NT2/D1 (cell line): ENCODE measurements at regions not wholly inside any gene's neighbourhood (a gene's known extent, or its start where the extent isn't known, plus 50 kb on each side); places are given as distances from the start of the nearest gene placed in this dataset.

Experiments
- DNase-seq: peaks from one replicate; pipeline ENCODE4 v3.0.0-alpha.2; 2011; ENCODE audit warnings: low read depth, low spot score
- H3K27me3 ChIP-seq: 2 replicates; pipeline ENCODE4 v1.6.0; 2011; ENCODE audit warnings: mild to moderate bottlenecking; ENCODE audit not compliant: insufficient read length, insufficient read depth
- H3K36me3 ChIP-seq: 2 replicates; pipeline ENCODE4 v1.6.1; 2011; ENCODE audit warnings: mild to moderate bottlenecking, low read length, mixed read lengths; ENCODE audit not compliant: insufficient read depth, insufficient read length
- H3K4me1 ChIP-seq: 2 replicates; pipeline ENCODE4 v1.5.1; 2011; ENCODE audit not compliant: insufficient read depth, insufficient read length
- H3K4me3 ChIP-seq: 2 replicates; pipeline ENCODE4 v1.5.1; 2011; ENCODE audit warnings: low read depth; ENCODE audit not compliant: insufficient read length
- H3K9ac ChIP-seq: 2 replicates; pipeline ENCODE4 v1.6.0; 2011; ENCODE audit warnings: low read depth; ENCODE audit not compliant: insufficient read length
- H3K9me3 ChIP-seq: 2 replicates; pipeline ENCODE4 v1.5.1; 2011; ENCODE audit warnings: mild to moderate bottlenecking, low read length; ENCODE audit not compliant: insufficient read depth
- SUZ12 ChIP-seq: IDR thresholded peaks from 2 replicates; pipeline ENCODE4 v1.6.1; 2011; ENCODE audit not compliant: insufficient read length, insufficient read depth; ENCODE audit errors: extremely low read depth
- YY1 ChIP-seq: IDR thresholded peaks from 2 replicates; pipeline ENCODE4 v1.6.1; 2011; ENCODE audit not compliant: insufficient read length, insufficient read depth
- ZNF274 ChIP-seq: IDR thresholded peaks from 2 replicates; pipeline ENCODE4 v1.6.1; 2011; ENCODE audit warnings: mild to moderate bottlenecking, low read depth, low read length

DNA sequence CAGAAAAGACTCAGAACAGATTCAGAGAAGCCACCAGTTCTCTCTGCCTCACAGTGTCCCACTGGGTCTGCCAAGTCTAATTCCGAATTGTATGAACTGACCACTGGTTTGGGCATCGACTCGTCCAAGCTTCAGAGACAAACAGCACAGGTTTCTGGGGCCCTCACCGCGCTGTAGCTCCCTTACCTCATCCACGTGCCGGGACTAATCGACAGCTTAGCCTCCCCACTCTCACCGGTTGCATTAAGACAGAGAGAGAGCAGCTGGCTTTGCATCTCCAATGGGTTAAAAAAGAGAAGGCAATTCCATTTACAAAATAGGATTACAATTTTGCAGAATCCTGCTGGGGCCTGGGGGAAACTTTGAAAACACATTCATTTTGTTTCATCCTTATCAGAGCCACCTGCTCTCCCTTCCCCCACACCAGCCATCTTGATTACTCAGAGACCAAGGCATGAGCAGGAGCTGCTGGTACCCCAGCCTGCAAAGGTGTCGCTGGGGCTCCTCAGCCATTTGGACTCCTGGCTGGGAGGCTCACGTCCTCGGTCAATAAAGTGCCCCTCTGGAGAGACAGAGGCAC lies 95.3 kb upstream of the RPL38 start:
- no peak overlapping the region for H3K4me3 ChIP-seq
- DNase-seq = no peak
- H3K27me3 ChIP-seq = peaks cover 10% of the 10 kb centered on the region
- H3K9me3 ChIP-seq = peaks cover 5% of the 10 kb centered on the region; the same call in 1 of the 2 replicates
- H3K4me1 ChIP-seq = no peaks in the 10 kb centered on the region
- H3K36me3 ChIP-seq = no peaks in the 10 kb centered on the region
- no peak overlapping the region for H3K9ac ChIP-seq
- TF ChIP-seq YY1 (no peak), ZNF274 (no peak), SUZ12 (no peak)

DNA sequence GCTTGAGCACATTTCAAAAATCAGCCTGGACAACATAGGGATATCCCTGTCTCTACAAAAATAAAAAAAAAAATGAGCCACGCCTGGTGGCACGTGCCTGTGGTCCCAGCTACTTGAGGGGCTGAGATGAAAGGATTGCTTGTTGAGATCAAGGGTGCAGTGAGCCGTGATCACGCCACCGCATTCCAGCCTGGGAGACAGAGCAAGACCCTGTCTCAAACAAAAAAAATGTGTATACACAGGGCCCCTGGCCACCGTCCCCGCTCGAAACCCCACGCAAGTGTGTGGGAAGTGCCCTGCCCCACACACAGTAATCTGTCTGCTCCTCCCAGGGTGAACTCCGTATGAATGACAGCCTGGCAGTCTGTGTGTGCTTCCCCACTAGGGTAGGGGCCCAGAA lies 93.0 kb upstream of the RPL38 start:
- H3K36me3 ChIP-seq = no peaks in the 10 kb centered on the region

DNA sequence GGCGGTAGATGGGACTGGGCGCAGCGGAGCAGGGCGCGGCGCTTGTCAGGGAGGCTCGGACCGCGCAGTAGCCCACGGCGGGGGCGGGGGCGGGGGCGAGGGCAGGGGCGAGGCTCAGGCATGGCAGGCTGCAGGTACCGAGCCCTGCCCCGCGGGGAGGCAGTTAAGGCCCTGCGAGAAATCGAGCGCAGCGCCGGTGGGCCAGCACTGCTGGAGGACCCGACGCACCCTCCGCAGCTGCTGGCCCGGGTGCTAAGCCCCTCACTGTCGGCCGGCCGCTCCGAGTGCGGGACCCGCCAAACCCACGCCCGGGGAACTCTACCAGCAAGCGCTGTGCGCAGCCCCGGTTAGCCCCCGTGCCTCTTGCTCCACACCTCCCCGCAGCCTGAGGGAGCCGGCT lies 90.2 kb upstream of the RPL38 start:
- Histone ChIP-seq H3K36me3 (no peaks in the 10 kb centered on the region), H3K9me3 (peaks cover 5% of the 10 kb centered on the region; the same call in 1 of the 2 replicates), H3K4me1 (peaks cover 10% of the 10 kb centered on the region), H3K4me3 (no peak overlapping the region), H3K27me3 (no peaks in the 10 kb centered on the region), H3K9ac (no peak overlapping the region)
- no peak for TF ChIP-seq SUZ12
- TF ChIP-seq ZNF274 = no peak
- no peak for TF ChIP-seq YY1
- DNase-seq = no peak

More for the DNA sequence above, 93.0 kb upstream of the RPL38 start:
- TF ChIP-seq YY1 (no peak), SUZ12 (no peak), ZNF274 (no peak)
- Histone ChIP-seq H3K4me1 (no peaks in the 10 kb centered on the region), H3K9ac (no peak overlapping the region), H3K27me3 (peaks cover 5% of the 10 kb centered on the region), H3K4me3 (no peak overlapping the region), H3K9me3 (peaks cover 5% of the 10 kb centered on the region; the same call in 1 of the 2 replicates)
- DNase-seq = no peak

DNA sequence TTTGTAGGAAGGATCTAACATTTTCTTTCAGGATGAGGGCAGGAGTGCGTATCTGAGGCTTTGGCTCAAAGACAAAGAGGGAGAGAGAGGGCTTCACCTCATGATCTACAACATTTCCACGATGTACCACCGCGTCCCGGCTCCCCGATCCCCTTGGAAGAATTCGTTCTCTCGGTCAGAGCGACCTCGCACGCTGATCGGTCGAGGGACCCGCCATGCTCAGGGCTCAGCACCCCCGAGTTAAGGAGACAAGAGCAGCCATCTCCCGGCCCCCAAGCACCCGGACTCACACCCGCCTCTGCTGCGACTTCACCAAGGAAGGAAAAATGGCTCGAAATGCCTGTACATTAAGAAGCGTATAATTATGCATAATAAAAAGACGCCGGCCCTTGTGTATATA lies 89.5 kb upstream of the RPL38 start:
- TF ChIP-seq ZNF274 (no peak), SUZ12 (no peak), YY1 (no peak)
- no peak for DNase-seq
- Histone ChIP-seq H3K9ac (no peak overlapping the region), H3K4me1 (peaks cover 10% of the 10 kb centered on the region), H3K36me3 (no peaks in the 10 kb centered on the region), H3K9me3 (peaks cover 5% of the 10 kb centered on the region; the same call in 1 of the 2 replicates), H3K27me3 (no peaks in the 10 kb centered on the region), H3K4me3 (no peak overlapping the region)

DNA sequence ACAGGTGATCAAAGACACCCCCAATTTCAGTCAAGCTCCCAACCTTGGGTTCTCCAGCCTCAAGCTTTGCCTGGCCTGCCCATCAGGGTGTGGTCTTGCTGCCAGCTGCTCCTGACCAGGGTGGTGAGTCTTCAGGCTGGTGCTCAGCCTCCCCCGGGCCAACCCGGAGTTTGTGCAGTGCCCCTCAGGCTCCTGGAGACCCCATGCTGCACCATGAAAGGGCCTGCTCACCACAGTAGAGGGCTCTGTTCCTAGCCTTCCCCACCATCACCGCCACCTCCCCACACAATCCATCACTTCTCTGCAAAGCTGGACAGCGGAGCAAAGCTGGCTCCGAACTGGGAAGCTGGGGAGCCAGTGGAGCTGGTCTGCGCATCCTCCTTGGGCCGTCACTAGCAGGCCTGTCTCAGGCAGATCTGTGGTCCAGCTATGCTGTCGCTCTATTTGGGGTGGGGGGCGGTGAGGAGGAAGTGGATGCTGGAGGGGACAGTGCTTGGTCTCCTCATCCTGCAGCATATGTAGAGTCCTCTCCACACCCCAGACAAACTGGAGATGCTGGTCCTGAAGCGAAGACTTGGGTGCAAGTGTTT lies 88.5 kb upstream of the RPL38 start:
- no peak overlapping the region for H3K4me3 ChIP-seq
- DNase-seq = no peak
- no peak for TF ChIP-seq ZNF274
- no peak for TF ChIP-seq SUZ12
- TF ChIP-seq YY1 = no peak
- H3K9me3 ChIP-seq = peaks cover 5% of the 10 kb centered on the region; the same call in 1 of the 2 replicates
- peaks cover 10% of the 10 kb centered on the region for H3K4me1 ChIP-seq
- H3K27me3 ChIP-seq = no peaks in the 10 kb centered on the region
- no peaks in the 10 kb centered on the region for H3K36me3 ChIP-seq
- no peak overlapping the region for H3K9ac ChIP-seq

DNA sequence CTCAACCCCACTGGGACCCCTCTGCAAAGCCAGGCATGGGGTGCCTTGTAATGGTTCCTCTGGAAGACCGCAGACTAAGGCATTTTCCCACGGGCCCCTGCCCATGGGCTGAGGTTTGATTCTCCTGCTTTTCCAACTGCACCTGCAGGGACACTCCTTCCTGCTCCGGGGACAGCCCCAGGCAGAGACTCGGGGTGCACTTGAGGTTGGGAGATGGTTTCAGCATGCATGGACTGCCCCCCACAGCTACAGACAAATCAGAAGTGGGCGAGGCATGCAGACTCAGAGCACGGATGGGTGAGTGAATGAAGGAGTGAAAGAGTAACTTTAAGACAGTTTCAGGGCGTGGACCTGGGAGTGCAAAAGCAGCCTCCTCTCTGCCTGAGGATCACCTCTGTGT lies 87.9 kb upstream of the RPL38 start:
- Histone ChIP-seq H3K9me3 (peaks cover 5% of the 10 kb centered on the region; the same call in 1 of the 2 replicates), H3K36me3 (no peaks in the 10 kb centered on the region), H3K4me1 (peaks cover 10% of the 10 kb centered on the region), H3K4me3 (no peak overlapping the region), H3K9ac (no peak overlapping the region), H3K27me3 (no peaks in the 10 kb centered on the region)
- DNase-seq = no peak
- TF ChIP-seq YY1 (no peak), SUZ12 (no peak), ZNF274 (no peak)

DNA sequence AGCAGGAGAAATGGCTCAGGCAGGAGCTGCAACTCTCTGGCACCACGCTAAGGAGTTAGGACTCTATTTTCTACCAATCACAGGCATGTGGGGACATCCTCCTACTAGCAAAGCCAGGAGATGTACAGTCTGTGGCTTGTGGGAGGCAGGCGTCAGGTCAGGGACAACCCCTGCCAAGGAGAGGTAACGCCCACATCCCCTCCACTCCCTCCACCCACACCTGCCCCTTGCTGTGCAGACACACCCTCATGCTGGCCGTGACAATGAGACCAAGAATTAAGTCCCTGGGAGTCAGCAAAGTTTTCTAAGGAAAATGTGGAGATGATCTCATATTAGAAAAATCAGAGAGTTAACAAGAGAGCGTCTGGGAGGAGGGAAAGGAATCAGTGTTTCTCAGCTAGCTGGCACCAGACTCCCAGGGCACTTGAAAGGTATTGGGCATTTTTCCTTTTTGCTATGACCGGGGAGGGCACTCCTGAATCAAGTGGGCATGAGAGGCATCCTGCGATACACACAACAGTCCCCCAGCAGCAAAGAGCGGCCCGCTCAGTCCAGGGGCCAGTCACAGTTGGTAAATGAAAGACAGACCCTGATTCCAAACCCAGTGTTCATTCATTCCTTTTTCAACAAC lies 87.3 kb upstream of the RPL38 start:
- DNase-seq = no peak
- peaks cover 5% of the 10 kb centered on the region; the same call in 1 of the 2 replicates for H3K9me3 ChIP-seq
- peaks cover 10% of the 10 kb centered on the region for H3K4me1 ChIP-seq
- no peak overlapping the region for H3K9ac ChIP-seq
- no peak for TF ChIP-seq ZNF274
- TF ChIP-seq YY1 = no peak
- no peaks in the 10 kb centered on the region for H3K27me3 ChIP-seq
- H3K4me3 ChIP-seq = no peak overlapping the region
- no peaks in the 10 kb centered on the region for H3K36me3 ChIP-seq
